ENCODE measurements at regions not wholly inside any gene's neighbourhood (a gene's known extent, or its start where the extent isn't known, plus 50 kb on each side); places are given as distances from the start of the nearest gene placed in this dataset.

DNA sequence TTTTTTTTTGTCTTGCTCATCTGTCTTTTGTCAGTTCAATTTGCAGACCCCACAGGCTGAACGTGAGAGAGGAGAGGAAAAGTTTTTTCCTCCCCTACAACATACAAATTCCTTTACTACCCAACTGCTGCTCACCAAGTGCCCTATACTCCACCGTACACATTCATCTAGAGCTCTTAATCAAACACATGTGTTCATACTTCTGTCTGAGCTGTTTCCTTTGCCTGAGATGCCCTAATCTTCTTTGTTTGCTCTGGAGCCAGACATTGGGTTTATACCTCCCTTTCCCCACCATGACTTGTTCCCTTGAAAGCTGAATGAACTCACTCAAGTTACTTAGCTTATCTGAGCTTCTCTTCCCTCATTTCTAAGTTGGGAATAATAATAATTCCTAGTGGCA is 122.7 kb upstream of the RASGRP1 start:
- Mint-ChIP-seq H3K4me3 (no peak overlapping the region), H3K27me3 (ENCODE audit: low read depth in 3 of 3) (no peaks in the 10 kb centered on the region), H3K4me1 (peaks cover 49 to 55% of the 10 kb centered on the region in 2 donors), H3K9me3 (no peaks in the 10 kb centered on the region), H3K27ac (peak overlapping the region in 1 of 6 donors; percentile 19), H3K36me3 (peaks cover 0 to 4% (median 0%) of the 10 kb centered on the region in 3 donors)
- DNase-seq: no peak

DNA sequence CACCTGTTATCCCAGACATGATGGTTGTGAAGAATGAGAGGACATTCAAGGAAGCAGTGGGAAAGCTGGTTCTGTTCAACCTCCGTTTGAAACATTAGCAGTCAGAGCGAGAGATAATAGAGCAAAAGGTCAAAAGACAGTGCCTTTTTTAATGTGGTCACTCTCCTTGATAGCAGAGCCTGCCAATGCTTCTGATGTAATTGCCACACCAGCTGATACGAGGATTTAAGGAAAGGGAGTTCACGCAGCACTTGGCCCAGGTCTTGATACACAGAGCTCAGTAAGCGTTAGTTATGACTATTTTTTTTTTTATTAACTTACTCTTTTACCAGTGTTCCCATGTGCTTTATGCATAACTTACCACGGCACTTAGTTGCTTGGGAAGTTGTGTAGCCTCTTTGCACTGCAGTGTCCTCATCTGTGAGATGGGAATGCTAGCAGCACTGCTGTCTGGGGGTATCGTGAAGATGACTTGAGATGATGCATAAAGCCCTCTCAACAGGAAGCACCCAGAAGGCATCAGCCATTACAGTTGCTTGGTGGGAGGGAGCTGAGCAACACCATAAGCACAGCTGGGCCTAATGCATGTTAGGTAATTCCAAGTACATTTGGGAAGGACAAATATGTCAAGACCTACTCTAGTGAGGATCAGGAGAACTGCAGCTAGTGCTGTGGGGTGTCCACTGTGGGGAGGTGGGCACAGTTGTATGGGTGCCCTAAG is 123.3 kb upstream of the RASGRP1 start:
- DNase-seq: no peak
- Mint-ChIP-seq H3K36me3 (peaks cover 0 to 4% (median 0%) of the 10 kb centered on the region in 3 donors), H3K9me3 (no peaks in the 10 kb centered on the region), H3K27me3 (ENCODE audit: low read depth in 3 of 3) (peaks cover 0 to under 1% (median 0%) of the 10 kb centered on the region in 3 donors), H3K4me3 (no peak overlapping the region), H3K4me1 (peaks cover 45 to 53% of the 10 kb centered on the region in 2 donors), H3K27ac (peak overlapping the region in 1 of 6 donors; percentile 19)

DNA sequence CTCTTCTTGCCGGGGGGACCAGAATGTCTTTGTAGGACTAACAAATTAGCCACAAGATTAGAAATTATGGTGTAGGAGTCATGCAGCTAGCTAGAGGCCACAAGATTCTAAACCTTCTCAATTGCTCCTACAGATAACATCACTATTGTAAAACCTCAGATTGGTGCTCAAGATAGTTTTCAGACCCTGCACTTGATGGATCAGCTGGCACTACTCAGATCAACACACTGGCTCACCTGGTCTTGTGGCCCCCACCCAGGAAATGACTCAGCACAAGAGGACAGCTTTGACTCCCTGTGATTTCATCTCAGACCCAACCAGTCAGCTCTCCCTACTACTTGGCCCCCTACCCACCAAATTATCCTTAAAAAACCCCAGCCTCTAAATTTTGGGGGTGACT is 124.1 kb upstream of the RASGRP1 start:
- Mint-ChIP-seq H3K27me3 (ENCODE audit: low read depth in 3 of 3) (peaks cover 0 to 1% (median 0%) of the 10 kb centered on the region in 3 donors), H3K27ac (peak overlapping the region in 2 of 6 donors; percentile 51 to 61), H3K4me1 (peaks cover 37 to 44% of the 10 kb centered on the region in 2 donors), H3K36me3 (peaks cover 0 to under 1% (median 0%) of the 10 kb centered on the region in 3 donors), H3K9me3 (no peaks in the 10 kb centered on the region), H3K4me3 (no peak overlapping the region)
- DNase-seq: no peak

DNA sequence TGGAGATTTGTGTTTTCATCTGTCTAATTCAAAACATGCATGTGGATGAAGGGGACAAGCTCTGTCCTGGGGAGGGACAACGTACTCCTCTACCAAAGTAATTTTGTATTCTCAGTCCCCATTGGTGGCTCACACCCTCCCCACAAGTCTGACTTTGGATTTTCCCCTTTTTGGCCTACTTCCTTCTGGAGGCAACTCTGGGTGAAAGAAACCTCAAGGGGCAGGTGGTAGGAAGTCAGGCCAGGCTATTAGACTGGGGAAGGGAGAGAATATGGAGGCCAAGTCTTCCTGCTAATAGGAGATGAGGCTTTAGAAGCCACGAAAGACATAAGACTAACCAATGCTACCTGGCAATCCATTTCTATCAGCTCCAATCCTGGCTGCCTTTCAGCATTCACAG is 124.9 kb upstream of the RASGRP1 start:
- no peak for DNase-seq
- peaks cover 0 to 1% (median 0%) of the 10 kb centered on the region in 3 donors for H3K27me3 Mint-ChIP-seq (ENCODE audit: low read depth in 3 of 3)
- H3K36me3 Mint-ChIP-seq: no peaks in the 10 kb centered on the region
- H3K27ac Mint-ChIP-seq: peak overlapping the region in 1 of 6 donors; percentile 72
- H3K4me1 Mint-ChIP-seq: peaks cover 29 to 37% of the 10 kb centered on the region in 2 donors
- H3K4me3 Mint-ChIP-seq: no peak overlapping the region
- no peaks in the 10 kb centered on the region for H3K9me3 Mint-ChIP-seq

DNA sequence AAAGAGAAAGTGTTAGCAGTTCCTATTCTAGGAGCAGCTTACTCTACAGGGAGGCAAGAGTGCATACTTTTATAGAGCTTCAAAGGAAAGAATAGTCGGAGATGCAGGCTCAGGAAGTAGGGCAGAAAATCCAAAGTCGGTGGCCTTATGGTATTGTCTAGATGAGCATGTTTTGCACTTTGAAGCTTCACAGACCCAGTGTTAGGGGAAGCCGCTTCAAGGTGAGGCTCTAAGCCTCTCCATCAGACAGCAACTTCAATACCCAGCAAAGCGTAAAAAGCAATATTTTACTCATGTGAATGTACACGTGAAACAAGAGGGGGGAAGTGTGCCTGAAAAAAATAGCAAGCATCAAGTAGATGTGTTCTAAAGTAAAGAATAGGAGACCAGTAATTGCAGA is 125.6 kb upstream of the RASGRP1 start:
- H3K4me1 Mint-ChIP-seq: peaks cover 26 to 37% of the 10 kb centered on the region in 2 donors
- H3K27me3 Mint-ChIP-seq (ENCODE audit: low read depth in 3 of 3): peaks cover 0 to 1% (median 0%) of the 10 kb centered on the region in 3 donors
- no peaks in the 10 kb centered on the region for H3K36me3 Mint-ChIP-seq
- H3K4me3 Mint-ChIP-seq: no peak overlapping the region
- no peak for DNase-seq
- no peak overlapping the region for H3K27ac Mint-ChIP-seq
- no peaks in the 10 kb centered on the region for H3K9me3 Mint-ChIP-seq

DNA sequence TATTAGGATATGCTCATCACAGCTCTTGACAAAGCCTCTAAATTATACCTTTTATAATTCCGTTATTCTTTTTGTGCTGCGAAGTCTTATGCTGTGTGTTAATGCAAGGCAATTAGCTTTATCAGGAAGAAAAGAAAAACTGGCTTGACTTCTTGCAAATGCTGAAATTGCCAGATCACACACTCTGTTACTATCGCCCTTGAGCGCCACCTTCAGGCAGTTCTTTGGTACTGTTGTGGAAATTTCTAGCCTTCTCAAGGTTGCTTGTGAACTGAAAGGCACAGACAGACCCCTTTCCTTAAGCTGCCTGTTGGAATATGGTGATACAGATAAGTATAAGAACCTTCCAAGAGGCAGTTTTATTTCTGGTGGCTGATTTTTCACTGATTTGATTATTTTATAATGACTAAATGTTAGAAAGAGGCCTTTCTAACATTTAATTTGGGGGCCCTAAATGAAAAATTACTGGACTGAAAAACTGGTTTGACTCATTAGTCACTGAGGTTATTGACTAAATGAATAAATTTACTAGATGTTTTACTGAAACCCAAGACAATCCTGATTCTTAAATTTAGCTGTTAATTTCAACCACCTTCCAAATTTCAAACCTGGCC is 126.2 kb upstream of the RASGRP1 start:
- Mint-ChIP-seq H3K27me3 (ENCODE audit: low read depth in 3 of 3) (peaks cover 0 to 1% (median 0%) of the 10 kb centered on the region in 3 donors), H3K9me3 (no peaks in the 10 kb centered on the region), H3K4me1 (peaks cover 27 to 37% of the 10 kb centered on the region in 2 donors), H3K27ac (no peak overlapping the region), H3K36me3 (no peaks in the 10 kb centered on the region), H3K4me3 (no peak overlapping the region)
- DNase-seq: peak; percentile 68 to 76 (median 70)

DNA sequence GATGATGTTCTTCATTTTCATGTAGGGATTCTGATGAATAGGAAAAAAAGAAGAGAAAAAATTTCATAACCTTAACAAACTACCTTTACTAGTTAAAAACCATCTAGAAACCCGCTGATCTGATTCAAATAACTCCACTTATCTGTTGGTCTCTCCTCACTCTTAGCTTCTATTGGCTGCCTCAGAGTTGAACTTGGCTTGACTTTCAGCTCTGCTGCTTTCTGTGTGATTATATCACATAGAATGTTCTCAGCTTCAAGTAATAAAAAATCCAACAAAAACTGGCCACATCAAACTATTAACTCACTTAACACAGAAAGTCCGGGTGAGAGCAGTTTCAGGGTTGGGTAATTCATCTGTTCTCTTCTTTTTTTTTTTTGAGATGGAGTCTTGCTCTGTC is 126.8 kb upstream of the RASGRP1 start:
- H3K27me3 Mint-ChIP-seq (ENCODE audit: low read depth in 3 of 3): peaks cover 0 to 1% (median 0%) of the 10 kb centered on the region in 3 donors
- H3K4me1 Mint-ChIP-seq: peaks cover 27 to 37% of the 10 kb centered on the region in 2 donors
- no peaks in the 10 kb centered on the region for H3K9me3 Mint-ChIP-seq
- no peak overlapping the region for H3K4me3 Mint-ChIP-seq
- H3K36me3 Mint-ChIP-seq: no peaks in the 10 kb centered on the region
- DNase-seq: no peak
- no peak overlapping the region for H3K27ac Mint-ChIP-seq

DNA sequence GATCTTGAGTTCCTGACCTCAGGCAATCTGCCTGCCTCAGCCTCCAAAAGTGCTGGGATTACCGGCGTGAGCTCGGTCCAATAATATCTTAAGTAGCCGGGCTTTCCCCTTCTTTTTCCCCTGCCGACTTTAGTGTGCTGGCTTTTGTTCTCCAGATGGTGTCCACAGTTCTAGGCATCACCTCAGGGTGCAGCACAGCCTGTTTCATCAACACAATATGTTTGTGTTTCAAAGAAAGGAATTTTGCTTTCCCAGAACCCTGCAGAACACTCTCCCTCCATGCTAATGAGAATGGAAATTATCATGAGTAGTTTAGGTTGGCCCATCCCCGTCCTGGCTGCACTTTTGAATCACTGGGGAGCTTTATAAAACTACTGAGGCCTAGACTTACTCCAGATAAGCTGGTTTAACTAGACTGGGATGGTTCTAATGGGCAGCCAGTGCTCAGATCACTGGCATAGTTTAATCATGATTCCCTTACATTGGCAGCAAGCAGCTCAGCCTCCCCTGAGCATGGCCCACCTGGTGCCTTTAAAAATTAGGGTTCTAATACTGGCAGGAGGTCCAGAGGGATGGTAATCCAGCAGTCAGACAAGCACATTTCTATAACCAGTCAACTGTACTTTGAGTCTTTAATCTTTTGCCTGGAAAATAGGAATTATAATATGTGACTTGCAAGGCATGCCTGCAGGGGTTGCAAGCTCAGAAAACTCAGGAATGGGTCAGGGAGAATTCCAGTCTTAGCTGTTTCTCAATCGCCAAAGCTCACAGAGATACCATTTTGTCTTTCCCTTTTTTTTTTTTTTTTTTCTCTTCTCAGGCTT is 127.6 kb upstream of the RASGRP1 start:
- H3K9me3 Mint-ChIP-seq: no peaks in the 10 kb centered on the region
- peaks cover 34 to 42% of the 10 kb centered on the region in 2 donors for H3K4me1 Mint-ChIP-seq
- H3K4me3 Mint-ChIP-seq: no peak overlapping the region

DNA sequence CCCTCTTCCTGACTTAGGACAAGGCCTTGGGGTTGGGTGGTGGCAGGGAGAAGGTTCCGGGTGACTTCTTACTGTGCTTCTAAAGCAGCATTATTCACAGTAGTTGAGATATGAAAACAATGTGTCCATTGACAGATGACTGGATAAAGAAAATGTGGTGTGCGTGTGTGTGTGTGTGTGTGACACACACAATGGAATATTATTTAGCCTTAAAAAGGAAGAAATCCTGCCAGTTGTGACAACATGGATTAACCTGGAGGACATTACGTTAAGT is 128.1 kb upstream of the RASGRP1 start:
- H3K4me3 Mint-ChIP-seq: no peak overlapping the region
- no peaks in the 10 kb centered on the region for H3K36me3 Mint-ChIP-seq
- no peaks in the 10 kb centered on the region for H3K9me3 Mint-ChIP-seq
- H3K4me1 Mint-ChIP-seq: peaks cover 34 to 47% of the 10 kb centered on the region in 2 donors
- peaks cover 0 to 1% (median 0%) of the 10 kb centered on the region in 3 donors for H3K27me3 Mint-ChIP-seq (ENCODE audit: low read depth in 3 of 3)
- H3K27ac Mint-ChIP-seq: no peak overlapping the region
- DNase-seq: no peak

More for the DNA sequence above, 127.6 kb upstream of the RASGRP1 start:
- DNase-seq: no peak
- Mint-ChIP-seq H3K36me3 (no peaks in the 10 kb centered on the region), H3K27me3 (ENCODE audit: low read depth in 3 of 3) (peaks cover 0 to 1% (median 0%) of the 10 kb centered on the region in 3 donors), H3K27ac (no peak overlapping the region)

DNA sequence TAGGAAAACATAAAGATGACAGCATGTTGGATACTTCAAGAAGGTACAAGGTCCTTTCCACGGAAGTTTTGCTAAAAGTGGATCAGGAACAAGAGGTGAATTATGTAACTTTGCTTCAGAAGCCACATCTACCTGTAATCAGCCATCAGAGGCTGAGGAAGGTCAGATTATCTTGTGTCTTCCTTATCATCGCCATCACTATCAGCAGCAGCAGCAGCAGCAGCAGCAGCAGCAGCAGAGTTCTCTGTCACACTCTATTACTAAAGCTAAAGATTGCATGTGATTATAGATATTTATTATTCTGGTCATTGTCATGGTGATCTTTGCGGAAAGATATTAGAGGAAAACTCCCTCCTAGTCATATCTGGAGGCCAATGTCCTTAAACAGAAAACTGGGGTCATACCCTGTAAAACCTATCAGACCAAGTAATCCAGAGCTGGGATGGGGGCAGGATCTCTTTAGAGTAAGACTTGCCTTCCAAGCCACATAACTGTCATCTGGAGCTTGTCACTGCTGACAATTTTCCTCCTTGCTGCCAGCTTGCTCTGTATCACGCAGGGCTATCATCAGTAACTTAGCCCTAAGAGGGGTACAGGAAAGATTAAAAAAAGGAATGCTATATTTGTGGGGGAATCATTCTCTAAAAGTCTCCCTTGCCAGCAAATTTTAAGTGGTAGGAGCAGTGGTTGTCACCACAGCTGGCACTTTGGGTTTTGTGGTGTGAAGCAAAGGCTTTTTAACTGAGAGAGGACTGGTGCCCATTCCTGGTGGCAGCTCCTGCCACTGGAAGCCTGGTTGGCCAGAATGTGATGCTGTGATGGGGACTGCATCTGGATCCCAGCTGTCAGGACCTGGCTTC is 130.9 kb upstream of the RASGRP1 start:
- Mint-ChIP-seq H3K9me3 (no peaks in the 10 kb centered on the region), H3K27ac (peak overlapping the region in 5 of 6 donors; percentile 69 to 84 (median 81)), H3K27me3 (ENCODE audit: low read depth in 3 of 3) (peaks cover 0 to 2% (median 1%) of the 10 kb centered on the region in 3 donors), H3K4me1 (peaks cover 41 to 50% of the 10 kb centered on the region in 2 donors), H3K36me3 (no peaks in the 10 kb centered on the region), H3K4me3 (peak overlapping the region in 1 of 5 donors; percentile 68)
- no peak for DNase-seq

DNA sequence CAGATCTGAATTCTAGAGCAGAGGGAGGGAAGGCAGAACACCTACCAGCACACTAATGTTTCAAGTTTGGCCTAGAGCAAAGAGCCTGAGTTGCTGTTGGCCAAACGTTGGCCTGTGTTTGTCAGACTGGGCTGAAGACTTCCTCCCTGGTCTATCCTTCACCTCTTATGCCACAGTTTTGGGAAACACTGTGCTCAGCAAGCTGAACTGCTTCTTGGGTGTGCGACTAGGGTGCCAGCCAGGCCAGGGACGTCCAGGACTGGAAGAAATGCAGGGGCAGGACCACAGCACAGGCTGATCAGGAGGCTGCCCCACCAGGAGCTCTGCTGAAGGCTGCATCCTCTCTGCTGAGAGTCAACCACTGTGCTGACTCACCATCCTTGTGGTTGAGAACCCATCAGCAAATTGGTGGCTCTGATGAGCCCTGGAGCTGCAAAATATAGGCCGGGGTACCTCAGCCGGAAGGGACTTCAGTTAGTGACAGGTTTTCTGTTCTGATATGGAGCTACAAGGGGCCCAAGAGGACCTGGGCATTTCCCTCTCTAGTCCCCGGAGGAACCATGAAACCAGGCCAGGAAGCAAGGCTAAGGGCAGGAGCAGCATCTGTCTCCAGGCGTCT is 131.6 kb upstream of the RASGRP1 start:
- peak; percentile 37 to 75 (median 63) for DNase-seq
- Mint-ChIP-seq H3K36me3 (no peaks in the 10 kb centered on the region), H3K4me1 (peaks cover 41 to 50% of the 10 kb centered on the region in 2 donors), H3K27ac (peak overlapping the region; percentile 49 to 84 (median 78)), H3K4me3 (peak overlapping the region in 4 of 5 donors; percentile 42 to 68 (median 56)), H3K9me3 (no peaks in the 10 kb centered on the region), H3K27me3 (ENCODE audit: low read depth in 3 of 3) (peaks cover 0 to 2% (median 1%) of the 10 kb centered on the region in 3 donors)

DNA sequence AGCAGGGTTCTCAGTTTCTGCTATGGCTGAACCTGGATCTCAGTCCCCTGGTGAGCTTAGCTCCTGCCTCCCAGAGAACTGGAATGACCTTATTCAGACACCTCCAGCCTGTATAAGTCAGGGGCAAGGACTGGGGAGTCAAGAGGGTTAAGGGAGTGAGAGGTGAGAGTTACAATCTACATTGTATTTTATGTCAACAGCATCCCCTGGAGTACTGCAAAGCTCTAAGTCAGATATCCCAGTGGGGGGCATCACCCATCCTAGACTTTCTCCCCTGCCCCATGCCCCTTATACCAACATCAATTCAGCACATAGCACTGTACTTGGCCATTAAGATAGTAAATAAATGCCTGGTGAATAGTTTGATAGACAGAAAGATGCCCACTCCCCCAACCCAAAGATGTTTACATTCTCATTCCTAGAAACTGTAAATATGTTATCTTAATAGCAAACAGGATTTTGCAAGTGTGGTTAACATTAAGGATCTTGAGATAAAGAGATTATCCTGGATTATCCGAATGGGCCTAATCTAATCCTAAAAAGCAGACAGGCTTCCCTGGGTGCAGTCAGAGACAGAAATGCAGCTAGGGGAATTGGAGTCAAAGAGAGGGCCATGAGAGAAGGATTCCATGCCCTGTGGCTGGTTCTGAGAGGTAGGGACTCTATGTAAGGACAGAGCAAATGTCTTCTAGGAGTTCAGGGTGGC is 132.3 kb upstream of the RASGRP1 start:
- Mint-ChIP-seq H3K4me1 (peaks cover 41 to 50% of the 10 kb centered on the region in 2 donors), H3K36me3 (no peaks in the 10 kb centered on the region), H3K27ac (peak overlapping the region in 4 of 6 donors; percentile 76 to 84 (median 82)), H3K9me3 (no peaks in the 10 kb centered on the region), H3K27me3 (ENCODE audit: low read depth in 3 of 3) (peaks cover 0 to 2% (median 1%) of the 10 kb centered on the region in 3 donors), H3K4me3 (peak overlapping the region in 3 of 5 donors; percentile 40 to 68 (median 42))
- DNase-seq: no peak
